ENCODE measurements at regions not wholly inside any gene's neighbourhood (a gene's known extent, or its start where the extent isn't known, plus 50 kb on each side); places are given as distances from the start of the nearest gene placed in this dataset.

DNA sequence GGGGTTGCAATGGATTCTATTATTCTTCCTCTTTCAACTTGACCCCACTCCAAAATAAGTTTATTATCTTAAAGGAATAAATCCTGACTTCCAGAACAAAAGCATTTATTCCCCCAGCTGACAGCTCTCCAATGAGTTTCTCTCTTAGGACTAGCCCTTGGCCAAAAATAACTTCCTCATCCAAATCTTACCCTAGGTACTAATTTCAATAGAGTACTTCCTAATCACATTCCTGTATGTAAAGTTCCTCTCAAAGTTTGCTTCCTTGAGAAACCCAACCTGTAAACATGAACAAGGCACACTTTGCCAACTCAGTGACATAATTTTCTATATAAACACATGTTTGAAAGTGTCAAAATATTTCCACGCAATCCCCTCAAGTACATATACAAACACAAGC, 671.2 kb upstream of the GALNTL6 start:
- H3K27ac ChIP-seq, result no peak overlapping the region
- H3K9me3 ChIP-seq (ENCODE audit: control insufficient read depth, low read length), result no peaks in the 10 kb centered on the region
- H3K27me3 ChIP-seq (ENCODE audit: control insufficient read depth, insufficient read depth, low read length), result no peaks in the 10 kb centered on the region
- H2AFZ ChIP-seq, result no peak overlapping the region
- H3K4me3 ChIP-seq (ENCODE audit: low read depth, low read length), result no peak overlapping the region
- H3K36me3 ChIP-seq (ENCODE audit: control insufficient read depth, insufficient read depth, low read length), result no peaks in the 10 kb centered on the region
- TF ChIP-seq, protein P1, sequence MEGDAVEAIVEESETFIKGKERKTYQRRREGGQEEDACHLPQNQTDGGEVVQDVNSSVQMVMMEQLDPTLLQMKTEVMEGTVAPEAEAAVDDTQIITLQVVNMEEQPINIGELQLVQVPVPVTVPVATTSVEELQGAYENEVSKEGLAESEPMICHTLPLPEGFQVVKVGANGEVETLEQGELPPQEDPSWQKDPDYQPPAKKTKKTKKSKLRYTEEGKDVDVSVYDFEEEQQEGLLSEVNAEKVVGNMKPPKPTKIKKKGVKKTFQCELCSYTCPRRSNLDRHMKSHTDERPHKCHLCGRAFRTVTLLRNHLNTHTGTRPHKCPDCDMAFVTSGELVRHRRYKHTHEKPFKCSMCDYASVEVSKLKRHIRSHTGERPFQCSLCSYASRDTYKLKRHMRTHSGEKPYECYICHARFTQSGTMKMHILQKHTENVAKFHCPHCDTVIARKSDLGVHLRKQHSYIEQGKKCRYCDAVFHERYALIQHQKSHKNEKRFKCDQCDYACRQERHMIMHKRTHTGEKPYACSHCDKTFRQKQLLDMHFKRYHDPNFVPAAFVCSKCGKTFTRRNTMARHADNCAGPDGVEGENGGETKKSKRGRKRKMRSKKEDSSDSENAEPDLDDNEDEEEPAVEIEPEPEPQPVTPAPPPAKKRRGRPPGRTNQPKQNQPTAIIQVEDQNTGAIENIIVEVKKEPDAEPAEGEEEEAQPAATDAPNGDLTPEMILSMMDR (IDR thresholded peaks at IDR 0.05), result no peak
- no peaks in the 10 kb centered on the region for H3K4me1 ChIP-seq
- H3K79me2 ChIP-seq, result no peaks in the 10 kb centered on the region
- H3K9ac ChIP-seq, result no peak overlapping the region
- no peak overlapping the region for H3K4me2 ChIP-seq (ENCODE audit: low read length)

DNA sequence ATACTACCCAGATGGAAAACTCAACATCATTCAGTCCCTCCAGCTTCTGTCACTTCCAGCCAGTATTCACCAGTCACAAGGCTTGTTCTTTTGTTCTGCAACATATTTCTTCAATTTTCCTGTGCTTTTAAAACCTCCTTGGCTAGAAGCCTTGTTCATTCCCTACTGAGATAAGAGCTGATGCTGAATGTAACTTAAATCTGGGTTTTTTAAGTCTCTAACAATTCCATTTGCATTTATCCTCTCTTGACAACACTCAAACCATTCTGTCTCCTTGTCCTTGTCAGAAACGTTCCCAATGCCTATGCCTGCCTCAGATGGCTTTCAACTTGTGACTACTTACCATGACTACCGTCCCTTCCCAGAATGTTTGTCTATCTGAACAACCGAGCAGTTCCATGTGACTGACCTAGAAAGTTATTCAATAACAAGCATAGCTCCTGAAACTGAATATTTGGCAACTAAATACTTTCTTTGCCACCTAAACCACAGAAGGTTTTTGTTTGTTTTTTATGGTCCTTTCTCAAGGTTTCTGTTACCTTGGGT, 682.9 kb upstream of the GALNTL6 start:
- H3K4me2 ChIP-seq (ENCODE audit: low read length), result no peak overlapping the region
- H3K79me2 ChIP-seq, result no peaks in the 10 kb centered on the region
- H3K4me1 ChIP-seq, result no peaks in the 10 kb centered on the region
- no peak overlapping the region for H3K4me3 ChIP-seq (ENCODE audit: low read depth, low read length)
- H3K36me3 ChIP-seq (ENCODE audit: control insufficient read depth, insufficient read depth, low read length), result no peaks in the 10 kb centered on the region
- TF ChIP-seq, protein P1 (IDR thresholded peaks at IDR 0.05), result no peak
- no peaks in the 10 kb centered on the region for H3K9me3 ChIP-seq (ENCODE audit: control insufficient read depth, low read length)
- H3K27me3 ChIP-seq (ENCODE audit: control insufficient read depth, insufficient read depth, low read length), result no peaks in the 10 kb centered on the region
- H2AFZ ChIP-seq, result no peak overlapping the region
- H3K27ac ChIP-seq, result no peak overlapping the region
- H3K9ac ChIP-seq, result no peak overlapping the region

DNA sequence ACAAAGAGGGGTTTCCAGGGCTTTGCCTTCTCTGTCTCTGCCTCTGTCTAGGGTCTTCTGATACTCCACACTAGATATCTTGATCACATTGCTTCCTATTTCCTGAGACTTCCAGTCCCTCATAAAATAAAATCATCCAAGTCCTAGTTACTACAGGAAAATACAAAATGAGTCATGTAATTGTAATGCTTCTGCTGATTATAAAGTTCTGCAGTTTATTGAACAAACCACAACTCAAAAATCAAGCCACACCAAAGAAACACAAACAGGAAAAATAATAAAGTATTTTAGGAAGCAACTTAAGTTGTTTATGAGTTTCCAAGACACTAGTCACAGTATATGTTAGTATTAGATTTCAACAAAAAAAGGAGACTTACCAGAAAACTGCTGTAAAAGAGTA, 695.1 kb upstream of the GALNTL6 start:
- H3K27me3 ChIP-seq (ENCODE audit: control insufficient read depth, insufficient read depth, low read length), result no peaks in the 10 kb centered on the region
- TF ChIP-seq, protein P1 (IDR thresholded peaks at IDR 0.05), result no peak
- no peaks in the 10 kb centered on the region for H3K9me3 ChIP-seq (ENCODE audit: control insufficient read depth, low read length)
- no peak overlapping the region for H3K4me3 ChIP-seq (ENCODE audit: low read depth, low read length)
- H3K27ac ChIP-seq, result no peak overlapping the region
- no peaks in the 10 kb centered on the region for H3K36me3 ChIP-seq (ENCODE audit: control insufficient read depth, insufficient read depth, low read length)
- no peak overlapping the region for H3K4me2 ChIP-seq (ENCODE audit: low read length)
- H3K4me1 ChIP-seq, result no peaks in the 10 kb centered on the region
- no peaks in the 10 kb centered on the region for H3K79me2 ChIP-seq
- H3K9ac ChIP-seq, result no peak overlapping the region
- no peak overlapping the region for H2AFZ ChIP-seq

DNA sequence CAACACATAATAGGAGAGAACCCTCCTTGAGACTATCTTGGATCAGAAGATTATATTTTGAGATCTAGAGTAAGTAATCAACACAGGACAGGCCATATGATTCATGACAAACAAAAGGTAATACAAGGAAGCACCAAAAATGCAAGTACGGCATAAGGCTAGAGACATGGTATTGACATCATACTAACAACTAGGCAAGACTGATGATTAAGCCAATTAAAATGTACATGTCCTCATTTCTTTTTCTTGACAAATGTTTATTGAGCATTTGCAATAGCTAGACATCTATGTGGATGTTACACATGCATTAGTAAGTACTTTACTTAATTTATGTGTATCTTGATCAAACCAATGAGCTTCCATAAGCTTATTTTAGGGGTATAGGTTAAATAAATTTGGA, 695.7 kb upstream of the GALNTL6 start:
- H3K9me3 ChIP-seq (ENCODE audit: control insufficient read depth, low read length), result no peaks in the 10 kb centered on the region
- H2AFZ ChIP-seq, result no peak overlapping the region
- no peak overlapping the region for H3K9ac ChIP-seq
- no peaks in the 10 kb centered on the region for H3K27me3 ChIP-seq (ENCODE audit: control insufficient read depth, insufficient read depth, low read length)
- no peaks in the 10 kb centered on the region for H3K4me1 ChIP-seq
- no peaks in the 10 kb centered on the region for H3K36me3 ChIP-seq (ENCODE audit: control insufficient read depth, insufficient read depth, low read length)
- no peak overlapping the region for H3K4me3 ChIP-seq (ENCODE audit: low read depth, low read length)
- no peaks in the 10 kb centered on the region for H3K79me2 ChIP-seq
- H3K27ac ChIP-seq, result no peak overlapping the region
- TF ChIP-seq, protein P1 (IDR thresholded peaks at IDR 0.05), result no peak
- H3K4me2 ChIP-seq (ENCODE audit: low read length), result no peak overlapping the region

DNA sequence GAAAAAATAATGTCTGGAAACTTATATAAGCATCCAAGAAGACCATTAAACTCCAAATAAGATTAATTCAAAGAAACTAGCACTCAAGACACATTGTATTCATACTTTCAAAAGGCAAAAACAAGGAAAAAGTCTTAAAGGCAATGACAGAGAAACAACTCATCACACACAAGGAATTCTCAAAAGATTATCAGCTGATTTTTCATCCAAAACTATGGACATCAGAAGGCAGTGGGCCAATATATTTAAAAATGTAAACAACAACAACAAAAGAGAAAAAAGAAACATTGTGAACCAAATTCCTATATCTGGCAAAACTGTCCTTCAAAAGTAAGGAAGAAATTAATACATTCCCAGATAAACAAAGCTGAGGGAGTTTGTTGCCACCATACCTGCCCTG, 711.4 kb upstream of the GALNTL6 start:
- Histone ChIP-seq H3K79me2 (no peaks in the 10 kb centered on the region), H3K9ac (no peak overlapping the region), H2AFZ (no peak overlapping the region), H3K9me3 (ENCODE audit: control insufficient read depth, low read length) (no peaks in the 10 kb centered on the region), H3K27me3 (ENCODE audit: control insufficient read depth, insufficient read depth, low read length) (no peaks in the 10 kb centered on the region), H3K27ac (no peak overlapping the region), H3K36me3 (ENCODE audit: control insufficient read depth, insufficient read depth, low read length) (no peaks in the 10 kb centered on the region), H3K4me2 (ENCODE audit: low read length) (no peak overlapping the region), H3K4me3 (ENCODE audit: low read depth, low read length) (no peak overlapping the region), H3K4me1 (no peaks in the 10 kb centered on the region)
- TF ChIP-seq, protein P1 (IDR thresholded peaks at IDR 0.05), result no peak

Data from parathyroid adenoma (tissue), 2 donors.